GM21423 (cell line): ENCODE measurements at regions not wholly inside any gene's neighbourhood (a gene's known extent, or its start where the extent isn't known, plus 50 kb on each side); places are given as distances from the start of the nearest gene placed in this dataset.
"Not testable (repeated sequence)": the region's sequence is repeated elsewhere in the genome, so short reads cannot be mapped to it uniquely, and the experiment has no call there.

Source experiments
- ATAC-seq: cut with Tn5 transposase; IDR thresholded peaks from one replicate; pipeline ENCODE4 v1.9.1; 2021; ENCODE audit warnings: mild to moderate bottlenecking, moderate library complexity; ENCODE audit not compliant: unreplicated experiment

GRCh38 chr11:96878299-96879051, 488.7 kb downstream of the JRKL start:
- ATAC-seq, result no peak

GRCh38 chr11:96882622-96883021, 492.8 kb downstream of the JRKL start:
- ATAC-seq, result not testable (repeated sequence)

- no peak for ATAC-seq
These were observed 495.6 kb downstream of the JRKL start for GRCh38 chr11:96885405-96885804.

GRCh38 chr11:96885912-96886311, 496.1 kb downstream of the JRKL start:
- no peak for ATAC-seq

GRCh38 chr11:96893988-96894387, 504.2 kb downstream of the JRKL start:
- ATAC-seq, result no peak

- ATAC-seq, result no peak
These were observed 504.8 kb downstream of the JRKL start for GRCh38 chr11:96894587-96894986.

GRCh38 chr11:96899971-96900370, 510.2 kb downstream of the JRKL start:
- ATAC-seq, result no peak

- ATAC-seq, result no peak
These were observed 515.3 kb downstream of the JRKL start for GRCh38 chr11:96905143-96905542.

- no peak for ATAC-seq
These were observed 515.9 kb downstream of the JRKL start for GRCh38 chr11:96905663-96906062.

GRCh38 chr11:96906476-96906875, 516.7 kb downstream of the JRKL start:
- ATAC-seq, result no peak

- no peak for ATAC-seq
These were observed 536.0 kb downstream of the JRKL start for GRCh38 chr11:96925862-96926261.

GRCh38 chr11:96940227-96940626, 550.4 kb downstream of the JRKL start:
- no peak for ATAC-seq

GRCh38 chr11:96942855-96943254, 553.0 kb downstream of the JRKL start:
- ATAC-seq, result no peak

GRCh38 chr11:96943970-96944369, 554.2 kb downstream of the JRKL start:
- no peak for ATAC-seq

- ATAC-seq, result no peak
These were observed 558.3 kb downstream of the JRKL start for GRCh38 chr11:96948066-96948465.

GRCh38 chr11:96949464-96949863, 559.7 kb downstream of the JRKL start:
- no peak for ATAC-seq

- no peak for ATAC-seq
These were observed 564.9 kb downstream of the JRKL start for GRCh38 chr11:96954587-96955242.

- ATAC-seq, result no peak
These were observed 570.7 kb downstream of the JRKL start for GRCh38 chr11:96960476-96960875.

- ATAC-seq, result no peak
These were observed 571.1 kb downstream of the JRKL start for GRCh38 chr11:96960926-96961325.

- ATAC-seq, result no peak
These were observed 572.1 kb downstream of the JRKL start for GRCh38 chr11:96961931-96962330.

- no peak for ATAC-seq
These were observed 573.6 kb downstream of the JRKL start for GRCh38 chr11:96963375-96963774.

- no peak for ATAC-seq
These were observed 574.8 kb downstream of the JRKL start for GRCh38 chr11:96964661-96965060.

GRCh38 chr11:96967616-96968015, 577.8 kb downstream of the JRKL start:
- ATAC-seq, result no peak
